Activated naive CD8-positive, alpha-beta T cell treated with anti-CD3 and anti-CD28 coated beads, Interleukin-2, amount 10 ng/mL, durations not matched to agents 7 days and 5 days (primary cell): ENCODE measurements at regions not wholly inside any gene's neighbourhood (a gene's known extent, or its start where the extent isn't known, plus 50 kb on each side); places are given as distances from the start of the nearest gene placed in this dataset.
A peak's percentile ranks its signal among the peaks of the same experiment; 100 is the strongest.
"Not testable (repeated sequence)": the region's sequence is repeated elsewhere in the genome, so short reads cannot be mapped to it uniquely, and the experiment has no call there.

Source experiments
- ATAC-seq: fragments of 150-1000 bp; cut with Tn5 transposase; one replicate; pipeline ENCODE4 v1.10.0; 2021; ENCODE audit warnings: low read depth, moderate library complexity
- POLR2A ChIA-PET: fragments of 350-600 bp; sonication (Branson Sonifier 250); formaldehyde crosslinking; loops from one replicate; lab custom pipeline; 2021; ENCODE audit warnings: antibody characterized with exemption; lab: Charles Lee
- DNase-seq: peaks from one replicate; pipeline ENCODE4 v3.0.0; 2021
- H3K27ac Mint-ChIP-seq: one replicate; pipeline ENCODE4 v1.8.0; 2022; ENCODE audit warnings: mild to moderate bottlenecking, mixed read lengths
- H3K27me3 Mint-ChIP-seq: one replicate; pipeline ENCODE4 v1.8.0; 2022; ENCODE audit warnings: mild to moderate bottlenecking, moderate library complexity, mixed read lengths
- H3K36me3 Mint-ChIP-seq: one replicate; pipeline ENCODE4 v1.8.0; 2021; ENCODE audit warnings: mild to moderate bottlenecking, mixed read lengths
- H3K4me1 Mint-ChIP-seq: one replicate; pipeline ENCODE4 v1.8.0; 2021; ENCODE audit warnings: mixed read lengths
- H3K4me3 Mint-ChIP-seq: one replicate; pipeline ENCODE4 v1.8.0; 2022; ENCODE audit warnings: mild to moderate bottlenecking, moderate library complexity, mixed read lengths
- H3K9me3 Mint-ChIP-seq: one replicate; pipeline ENCODE4 v1.8.0; 2021; ENCODE audit warnings: mixed read lengths

GRCh38 chr15:87704276-87704675 is 552.3 kb downstream of the NTRK3 start:
- POLR2A ChIA-PET = no interaction called here
- Mint-ChIP-seq H3K4me1 (no peaks in the 10 kb centered on the region), H3K27me3 (no peaks in the 10 kb centered on the region), H3K9me3 (peaks cover 6% of the 10 kb centered on the region), H3K27ac (no peak overlapping the region), H3K36me3 (no peaks in the 10 kb centered on the region), H3K4me3 (no peak overlapping the region)
- ATAC-seq (no peak), DNase-seq (no peak)

- POLR2A ChIA-PET = no interaction called here
- DNase-seq (no peak), ATAC-seq (no peak)
- H3K36me3 Mint-ChIP-seq = no peaks in the 10 kb centered on the region
- no peaks in the 10 kb centered on the region for H3K27me3 Mint-ChIP-seq
- no peaks in the 10 kb centered on the region for H3K4me1 Mint-ChIP-seq
- H3K27ac Mint-ChIP-seq = no peak overlapping the region
- H3K9me3 Mint-ChIP-seq = peaks cover 7% of the 10 kb centered on the region
- no peak overlapping the region for H3K4me3 Mint-ChIP-seq
Observed at GRCh38 chr15:87703327-87704111, 553.0 kb downstream of the NTRK3 start.

GRCh38 chr15:87702270-87702669 is 554.3 kb downstream of the NTRK3 start:
- no peaks in the 10 kb centered on the region for H3K36me3 Mint-ChIP-seq
- DNase-seq (no peak), ATAC-seq (no peak)
- H3K27me3 Mint-ChIP-seq = no peaks in the 10 kb centered on the region
- H3K9me3 Mint-ChIP-seq = peaks cover 8% of the 10 kb centered on the region
- H3K4me1 Mint-ChIP-seq = no peaks in the 10 kb centered on the region
- POLR2A ChIA-PET = no interaction called here
- H3K4me3 Mint-ChIP-seq = no peak overlapping the region
- H3K27ac Mint-ChIP-seq = no peak overlapping the region

- H3K4me1 Mint-ChIP-seq, H3K4me3 Mint-ChIP-seq, H3K27ac Mint-ChIP-seq, POLR2A ChIA-PET, H3K27me3 Mint-ChIP-seq, H3K36me3 Mint-ChIP-seq, ATAC-seq, DNase-seq: not testable (repeated sequence)
- H3K9me3 Mint-ChIP-seq = peaks cover 12% of the 10 kb centered on the region
Observed at GRCh38 chr15:87698467-87698866, 558.1 kb downstream of the NTRK3 start.

GRCh38 chr15:87689716-87690115 is 566.8 kb downstream of the NTRK3 start:
- POLR2A ChIA-PET = no interaction called here
- no peak for DNase-seq
- peaks cover 11% of the 10 kb centered on the region for H3K4me1 Mint-ChIP-seq
- H3K4me3 Mint-ChIP-seq = peak overlapping the region; percentile 54
- peak overlapping the region; percentile 73 for H3K27ac Mint-ChIP-seq
- H3K27me3 Mint-ChIP-seq = no peaks in the 10 kb centered on the region
- no peaks in the 10 kb centered on the region for H3K36me3 Mint-ChIP-seq
- peak; percentile 42 for ATAC-seq
- H3K9me3 Mint-ChIP-seq = peaks cover 11% of the 10 kb centered on the region

GRCh38 chr15:87687523-87687870 is 569.0 kb downstream of the NTRK3 start:
- Mint-ChIP-seq H3K27ac (no peak overlapping the region), H3K9me3 (peaks cover 10% of the 10 kb centered on the region), H3K36me3 (no peaks in the 10 kb centered on the region), H3K4me1 (peaks cover 12% of the 10 kb centered on the region), H3K27me3 (no peaks in the 10 kb centered on the region), H3K4me3 (no peak overlapping the region)
- no peak for DNase-seq
- no peak for ATAC-seq
- POLR2A ChIA-PET = no interaction called here

- no peaks in the 10 kb centered on the region for H3K27me3 Mint-ChIP-seq
- no peak for DNase-seq
- H3K4me3 Mint-ChIP-seq = no peak overlapping the region
- H3K27ac Mint-ChIP-seq = no peak overlapping the region
- ATAC-seq = no peak
- H3K36me3 Mint-ChIP-seq = no peaks in the 10 kb centered on the region
- H3K9me3 Mint-ChIP-seq = peaks cover 13% of the 10 kb centered on the region
- H3K4me1 Mint-ChIP-seq = peaks cover 16% of the 10 kb centered on the region
- POLR2A ChIA-PET = no interaction called here
Observed at GRCh38 chr15:87686841-87687522, 569.6 kb downstream of the NTRK3 start.

GRCh38 chr15:87686339-87686738 is 570.2 kb downstream of the NTRK3 start:
- DNase-seq (no peak), ATAC-seq (no peak)
- Mint-ChIP-seq H3K4me1 (peaks cover 19% of the 10 kb centered on the region), H3K27ac (no peak overlapping the region), H3K9me3 (peaks cover 15% of the 10 kb centered on the region), H3K4me3 (no peak overlapping the region), H3K27me3 (no peaks in the 10 kb centered on the region), H3K36me3 (no peaks in the 10 kb centered on the region)
- POLR2A ChIA-PET = no interaction called here

- Mint-ChIP-seq H3K4me3 (no peak overlapping the region), H3K27ac (no peak overlapping the region), H3K27me3 (no peaks in the 10 kb centered on the region), H3K36me3 (peaks cover 10% of the 10 kb centered on the region), H3K9me3 (peaks cover 26% of the 10 kb centered on the region), H3K4me1 (peaks cover 11% of the 10 kb centered on the region)
- DNase-seq = no peak
- POLR2A ChIA-PET = no interaction called here
- ATAC-seq = no peak
Observed at GRCh38 chr15:87682527-87682926, 574.0 kb downstream of the NTRK3 start.

- no peak for DNase-seq
- POLR2A ChIA-PET = no interaction called here
- peaks cover 10% of the 10 kb centered on the region for H3K36me3 Mint-ChIP-seq
- H3K4me3 Mint-ChIP-seq = no peak overlapping the region
- ATAC-seq = peak; percentile 75
- H3K27ac Mint-ChIP-seq = peak overlapping the region; percentile 75
- H3K4me1 Mint-ChIP-seq = peaks cover 11% of the 10 kb centered on the region
- peaks cover 31% of the 10 kb centered on the region for H3K9me3 Mint-ChIP-seq
- H3K27me3 Mint-ChIP-seq = no peaks in the 10 kb centered on the region
Observed at GRCh38 chr15:87681104-87681503, 575.4 kb downstream of the NTRK3 start.

- H3K27ac Mint-ChIP-seq = no peak overlapping the region
- peaks cover 11% of the 10 kb centered on the region for H3K4me1 Mint-ChIP-seq
- peaks cover 10% of the 10 kb centered on the region for H3K36me3 Mint-ChIP-seq
- H3K4me3 Mint-ChIP-seq = no peak overlapping the region
- POLR2A ChIA-PET = no interaction called here
- H3K9me3 Mint-ChIP-seq = peaks cover 33% of the 10 kb centered on the region
- DNase-seq (no peak), ATAC-seq (no peak)
- no peaks in the 10 kb centered on the region for H3K27me3 Mint-ChIP-seq
Observed at GRCh38 chr15:87680208-87680607, 576.3 kb downstream of the NTRK3 start.

GRCh38 chr15:87675271-87675670 is 581.3 kb downstream of the NTRK3 start:
- no peak for ATAC-seq

GRCh38 chr15:87672309-87673288 is 583.9 kb downstream of the NTRK3 start:
- no peaks in the 10 kb centered on the region for H3K4me1 Mint-ChIP-seq
- H3K27me3 Mint-ChIP-seq = no peaks in the 10 kb centered on the region
- H3K36me3 Mint-ChIP-seq = no peaks in the 10 kb centered on the region
- H3K27ac Mint-ChIP-seq = no peak overlapping the region
- no peak overlapping the region for H3K4me3 Mint-ChIP-seq
- peaks cover 29% of the 10 kb centered on the region for H3K9me3 Mint-ChIP-seq
- no peak for DNase-seq
- POLR2A ChIA-PET = no interaction called here
- ATAC-seq = no peak

More at GRCh38 chr15:87675271-87675670, 581.3 kb downstream of the NTRK3 start:
- DNase-seq = no peak
- Mint-ChIP-seq H3K4me1 (no peaks in the 10 kb centered on the region), H3K27me3 (no peaks in the 10 kb centered on the region), H3K9me3 (peaks cover 30% of the 10 kb centered on the region), H3K27ac (no peak overlapping the region), H3K36me3 (peaks cover 4% of the 10 kb centered on the region), H3K4me3 (no peak overlapping the region)
- POLR2A ChIA-PET = no interaction called here
